K562 (cell line): ENCODE measurements at regions not wholly inside any gene's neighbourhood (a gene's known extent, or its start where the extent isn't known, plus 50 kb on each side); places are given as distances from the start of the nearest gene placed in this dataset.

Source experiments
- CTCFL ChIP-seq: IDR thresholded peaks from 2 replicates; pipeline ENCODE4 v1.6.1; 2011; ENCODE audit warnings: borderline replicate concordance, low read depth, mild to moderate bottlenecking, moderate library complexity, low read length; ENCODE audit not compliant: insufficient read depth, poor library complexity, severe bottlenecking
- FOXJ2 ChIP-seq: fragments of 200-800 bp; sonication (Bioruptor generic); IDR thresholded peaks from 2 replicates; pipeline ENCODE4 v1.6.1; 2016; ENCODE audit warnings: missing genetic modification characterization, missing compliant biosample characterization
- NFE2 ChIP-seq: IDR thresholded peaks from 2 replicates; pipeline ENCODE4 v1.6.1; 2014; ENCODE audit warnings: antibody characterized with exemption, low read depth
- NR4A1 ChIP-seq, 2 experiments: fragments of 250-450 bp in 1 of 2; fragments of 450-650 bp in 1 of 2; sonication (Bioruptor Pico) in 1 of 2; IDR thresholded peaks; 2 replicates each; pipeline versions ENCODE4 v1.4.0 to v1.6.1; 2016 to 2020; ENCODE audit warnings: mild to moderate bottlenecking in 2 of 2, missing compliant biosample characterization in 1 of 2, missing genetic modification characterization in 1 of 2, moderate library complexity in 1 of 2
- POLR3A ChIP-seq: IDR thresholded peaks from 2 replicates; pipeline ENCODE4 v1.6.1; 2011; ENCODE audit warnings: borderline replicate concordance, mild to moderate bottlenecking, moderate library complexity; ENCODE audit not compliant: insufficient read length, insufficient read depth; ENCODE audit errors: extremely low read depth
- RNF2 ChIP-seq: sonication (generic); IDR thresholded peaks from 2 replicates; pipeline ENCODE4 v1.6.1; 2016
- SMARCA5 ChIP-seq: fragments of 450-650 bp; IDR thresholded peaks from 2 replicates; pipeline ENCODE4 v1.6.1; 2016
- TAF7 ChIP-seq: fragments of 450-650 bp; IDR thresholded peaks from 2 replicates; pipeline ENCODE4 v1.6.1; 2016; ENCODE audit warnings: missing genetic modification characterization, missing compliant biosample characterization
- TEAD2 ChIP-seq: fragments of 450-650 bp; IDR thresholded peaks from 2 replicates; pipeline ENCODE4 v1.6.1; 2016; ENCODE audit warnings: missing genetic modification characterization, control low read depth, missing compliant biosample characterization
- ZNF124 ChIP-seq: sonication (generic); formaldehyde crosslinking; IDR thresholded peaks from 2 replicates; pipeline ENCODE4 v1.8.1; 2022; ENCODE audit warnings: missing genetic modification reagents
- ZNF263 ChIP-seq: sonication (generic); formaldehyde crosslinking; IDR thresholded peaks from 2 replicates; pipeline ENCODE4 v1.8.0; 2022; ENCODE audit warnings: mild to moderate bottlenecking, missing genetic modification reagents, borderline replicate concordance
- ZNF609 ChIP-seq: sonication (generic); formaldehyde crosslinking; IDR thresholded peaks from 2 replicates; pipeline ENCODE4 v1.8.1; 2023; ENCODE audit warnings: missing genetic modification reagents, mild to moderate bottlenecking, borderline replicate concordance
- TF ChIP-seq, protein P1 (sequence below), 2 experiments: IDR thresholded peaks; 2 replicates each; pipeline ENCODE4 v1.6.1; 2011; ENCODE audit warnings: borderline replicate concordance in 1 of 2, control low read depth in 1 of 2, low read depth in 1 of 2, low read length in 1 of 2, mild to moderate bottlenecking in 1 of 2, mixed read lengths in 1 of 2, moderate library complexity in 1 of 2; ENCODE audit not compliant: insufficient read depth in 1 of 2, insufficient read length in 1 of 2, poor library complexity in 1 of 2, severe bottlenecking in 1 of 2; ENCODE audit errors: extremely low read depth in 1 of 2
- TF ChIP-seq, protein P2 (sequence below): fragments of 450-650 bp; IDR thresholded peaks from 2 replicates; pipeline ENCODE4 v1.6.1; 2016; ENCODE audit warnings: low read depth, mild to moderate bottlenecking, moderate library complexity
- TF ChIP-seq, protein P3 (sequence below): sonication (generic); IDR thresholded peaks from 2 replicates; pipeline ENCODE4 v1.6.1; 2016

DNA sequence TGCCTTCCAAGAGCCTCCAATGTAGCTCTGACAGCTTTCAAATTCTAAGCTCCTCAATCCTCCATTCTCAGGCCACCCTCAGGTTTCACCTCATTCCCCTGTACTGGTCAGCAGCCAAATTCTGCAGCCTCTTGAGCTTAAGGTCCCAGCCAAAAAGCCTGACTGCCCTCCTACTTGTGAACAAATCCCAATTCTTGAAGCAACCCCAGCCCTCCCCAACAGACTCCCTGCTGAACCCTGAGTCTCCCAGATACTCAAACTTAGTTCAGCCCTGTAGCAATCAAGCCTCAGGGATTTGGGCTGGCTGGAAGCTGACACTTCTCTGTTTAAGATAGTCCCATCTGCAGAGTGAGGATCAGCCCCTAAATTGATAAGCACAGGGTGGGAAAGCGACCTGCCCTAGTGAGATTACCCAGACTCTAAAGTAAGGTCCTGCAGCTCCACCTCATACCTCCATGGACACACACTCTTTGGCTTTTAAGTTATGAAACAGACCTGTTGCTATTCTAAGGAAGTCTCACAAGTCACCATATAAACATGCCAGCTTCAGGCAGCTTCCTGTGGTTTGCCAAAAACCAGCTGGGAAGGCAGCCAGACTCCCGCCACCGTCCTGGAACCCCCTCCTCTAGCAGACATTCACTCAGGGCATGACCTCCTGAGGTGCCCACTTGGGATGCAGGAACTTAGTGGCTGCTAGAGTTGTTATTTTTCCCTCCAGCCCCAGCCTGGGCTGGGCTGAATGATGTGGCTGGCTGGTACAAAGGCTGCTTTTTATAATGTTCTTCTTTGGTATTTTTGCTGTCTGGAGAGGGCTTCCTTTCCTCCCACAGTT, 82.5 kb upstream of the PICALM start (continued):
- peak; percentile 84; the same call in 1 of the 2 replicates for TF ChIP-seq RNF2
- TF ChIP-seq, protein P1, sequence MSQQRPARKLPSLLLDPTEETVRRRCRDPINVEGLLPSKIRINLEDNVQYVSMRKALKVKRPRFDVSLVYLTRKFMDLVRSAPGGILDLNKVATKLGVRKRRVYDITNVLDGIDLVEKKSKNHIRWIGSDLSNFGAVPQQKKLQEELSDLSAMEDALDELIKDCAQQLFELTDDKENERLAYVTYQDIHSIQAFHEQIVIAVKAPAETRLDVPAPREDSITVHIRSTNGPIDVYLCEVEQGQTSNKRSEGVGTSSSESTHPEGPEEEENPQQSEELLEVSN (IDR thresholded peaks at IDR 0.05; ENCODE audit: borderline replicate concordance in 1 of 2, extremely low read depth in 1 of 2, insufficient read depth in 1 of 2, insufficient read length in 1 of 2, low read depth in 1 of 2, low read length in 1 of 2, poor library complexity in 1 of 2, severe bottlenecking in 1 of 2) = no peak
- TF ChIP-seq POLR3A = no peak
- peak; percentile 47; the same call in 1 of the 2 replicates for TF ChIP-seq NFE2
- no peak for TF ChIP-seq TAF7 (tag)
- TF ChIP-seq ZNF124 (CRISPR knock-in tag) = no peak
- TF ChIP-seq ZNF263 (CRISPR knock-in tag) = no peak
- TF ChIP-seq, protein P2, sequence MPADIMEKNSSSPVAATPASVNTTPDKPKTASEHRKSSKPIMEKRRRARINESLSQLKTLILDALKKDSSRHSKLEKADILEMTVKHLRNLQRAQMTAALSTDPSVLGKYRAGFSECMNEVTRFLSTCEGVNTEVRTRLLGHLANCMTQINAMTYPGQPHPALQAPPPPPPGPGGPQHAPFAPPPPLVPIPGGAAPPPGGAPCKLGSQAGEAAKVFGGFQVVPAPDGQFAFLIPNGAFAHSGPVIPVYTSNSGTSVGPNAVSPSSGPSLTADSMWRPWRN = 0 out of 2 replicates have a peak, but pooled peaks have one; percentile 31
- TF ChIP-seq CTCFL = no peak
- no peak for TF ChIP-seq SMARCA5
- TF ChIP-seq NR4A1 (CRISPR knock-in tag; IDR thresholded peaks at IDR 0.05) = no peak
- no peak; the same call in 1 of the 2 replicates for TF ChIP-seq NR4A1 (tag; IDR thresholded peaks at IDR 0.05)
- TF ChIP-seq, protein P3, sequence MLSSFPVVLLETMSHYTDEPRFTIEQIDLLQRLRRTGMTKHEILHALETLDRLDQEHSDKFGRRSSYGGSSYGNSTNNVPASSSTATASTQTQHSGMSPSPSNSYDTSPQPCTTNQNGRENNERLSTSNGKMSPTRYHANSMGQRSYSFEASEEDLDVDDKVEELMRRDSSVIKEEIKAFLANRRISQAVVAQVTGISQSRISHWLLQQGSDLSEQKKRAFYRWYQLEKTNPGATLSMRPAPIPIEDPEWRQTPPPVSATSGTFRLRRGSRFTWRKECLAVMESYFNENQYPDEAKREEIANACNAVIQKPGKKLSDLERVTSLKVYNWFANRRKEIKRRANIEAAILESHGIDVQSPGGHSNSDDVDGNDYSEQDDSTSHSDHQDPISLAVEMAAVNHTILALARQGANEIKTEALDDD = peak; percentile 90
- TF ChIP-seq FOXJ2 = no peak
- TF ChIP-seq ZNF609 (CRISPR knock-in tag) = no peak
- TF ChIP-seq TEAD2 = no peak
